Endothelial cell of umbilical vein (primary cell): ENCODE measurements at regions not wholly inside any gene's neighbourhood (a gene's known extent, or its start where the extent isn't known, plus 50 kb on each side); places are given as distances from the start of the nearest gene placed in this dataset.

Experiments used
- CTCF ChIP-seq, 2 donors: IDR thresholded peaks; 1 replicate in 1 of 2; 2 replicates in 1 of 2; pipeline ENCODE4 v1.5.1; 2011; ENCODE audit warnings: low read length in 2 of 2, mild to moderate bottlenecking in 2 of 2, moderate library complexity in 2 of 2, control low read depth in 1 of 2, inconsistent platforms in 1 of 2, low read depth in 1 of 2; ENCODE audit not compliant: insufficient read depth in 1 of 2; ENCODE audit errors: extremely low read depth in 1 of 2
- EZH2 ChIP-seq: IDR thresholded peaks from 2 replicates; pipeline ENCODE4 v1.6.1; 2012; ENCODE audit warnings: borderline replicate concordance, low read depth, mild to moderate bottlenecking, moderate library complexity, low read length, inconsistent platforms; ENCODE audit not compliant: severe bottlenecking
- FOS ChIP-seq: IDR thresholded peaks from 2 replicates; pipeline ENCODE4 v1.6.1; 2011; ENCODE audit warnings: mild to moderate bottlenecking, low read length, moderate library complexity, borderline replicate concordance; ENCODE audit not compliant: insufficient read depth
- GATA2 ChIP-seq: IDR thresholded peaks from 2 replicates; pipeline ENCODE4 v1.7.0; 2011; ENCODE audit warnings: low read depth, mild to moderate bottlenecking, moderate library complexity, mixed read lengths, low read length; ENCODE audit not compliant: insufficient read length, insufficient read depth
- JUN ChIP-seq: IDR thresholded peaks from 2 replicates; pipeline ENCODE4 v1.6.1; 2011; ENCODE audit warnings: borderline replicate concordance, low read depth; ENCODE audit not compliant: insufficient read length, insufficient read depth
- MAX ChIP-seq: IDR thresholded peaks from 2 replicates; pipeline ENCODE4 v1.6.1; 2011; ENCODE audit not compliant: insufficient read depth, insufficient read length
- MYC ChIP-seq: IDR thresholded peaks from one replicate; pipeline ENCODE4 v1.6.1; 2011; ENCODE audit warnings: mild to moderate bottlenecking, low read depth, low read length
- POLR2A ChIP-seq: IDR thresholded peaks from 2 replicates; pipeline ENCODE4 v1.6.1; 2012; ENCODE audit warnings: low read depth, mild to moderate bottlenecking, control low read depth, low read length
- POLR2AphosphoS5 ChIP-seq: IDR thresholded peaks from 2 replicates; pipeline ENCODE4 v1.6.1; 2012; ENCODE audit warnings: low read depth, mild to moderate bottlenecking, control low read depth, low read length, moderate library complexity; ENCODE audit not compliant: insufficient read depth

DNA sequence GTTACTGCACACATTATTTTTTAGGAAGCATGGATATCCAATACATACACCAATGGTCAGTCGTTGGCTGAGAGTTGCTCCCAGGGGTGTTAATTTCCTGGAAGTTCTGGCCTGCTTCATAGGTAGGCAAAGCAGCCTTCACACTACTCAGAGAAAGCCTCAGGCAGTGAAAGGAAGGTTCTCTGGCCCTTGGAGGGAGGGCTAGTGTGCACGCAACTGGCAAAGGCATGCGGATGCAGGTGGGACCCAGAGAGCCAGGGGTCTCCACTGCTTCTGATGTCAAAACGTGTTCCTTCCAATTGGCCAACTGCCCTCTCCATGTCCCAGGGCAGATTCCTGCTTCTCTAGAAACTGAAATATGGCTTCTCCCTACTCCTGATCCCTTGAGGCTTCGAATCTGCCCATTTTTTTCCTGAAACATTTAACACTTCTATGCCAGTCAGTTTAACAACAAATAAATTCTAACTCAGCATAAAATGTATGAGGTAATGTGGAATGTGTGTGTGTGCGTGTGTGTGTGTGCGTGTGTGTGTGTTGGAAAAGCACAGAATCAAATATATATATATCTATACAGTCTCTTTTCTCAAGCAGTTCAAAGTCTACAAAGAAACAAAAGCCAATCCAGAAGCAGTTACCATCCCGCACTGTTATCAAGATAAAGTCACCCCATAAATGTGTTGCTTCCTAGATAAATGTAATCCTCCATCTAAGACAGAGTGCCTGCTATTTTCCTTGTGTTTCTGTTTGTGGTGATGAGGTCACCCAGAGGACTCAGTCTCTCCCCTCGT lies 94.0 kb upstream of the HIVEP1 start:
- no peak for TF ChIP-seq EZH2
- no peak for TF ChIP-seq CTCF (IDR thresholded peaks at IDR 0.05; ENCODE audit: extremely low read depth in 1 of 2, insufficient read depth in 1 of 2, low read depth in 1 of 2, low read length in 2 of 2)
- no peak for TF ChIP-seq POLR2AphosphoS5
- TF ChIP-seq POLR2A, result no peak
- no peak for TF ChIP-seq MAX
- TF ChIP-seq GATA2, result no peak
- no peak for TF ChIP-seq MYC
- TF ChIP-seq JUN, result no peak
- no peak for TF ChIP-seq FOS
